ENCODE measurements at regions not wholly inside any gene's neighbourhood (a gene's known extent, or its start where the extent isn't known, plus 50 kb on each side); places are given as distances from the start of the nearest gene placed in this dataset.

GRCh38 chr14:84686550-84686949, 843.4 kb upstream of the FLRT2 start:
- TF ChIP-seq EZH2 (IDR thresholded peaks at IDR 0.05; ENCODE audit: insufficient read depth, poor library complexity, severe bottlenecking) (no peak), EZH2phosphoT487 (IDR thresholded peaks at IDR 0.05; ENCODE audit: insufficient read depth, low read depth) (no peak)
